ENCODE measurements at regions not wholly inside any gene's neighbourhood (a gene's known extent, or its start where the extent isn't known, plus 50 kb on each side); places are given as distances from the start of the nearest gene placed in this dataset.

GRCh38 chr6:15819226-15819625, 156.4 kb upstream of the DTNBP1 start:
- no peak for TF ChIP-seq REST (IDR thresholded peaks at IDR 0.05)
- no peak for TF ChIP-seq BHLHE40 (IDR thresholded peaks at IDR 0.05; ENCODE audit: low read depth, low read length)
- no peak for TF ChIP-seq CTCF (IDR thresholded peaks at IDR 0.05)
- TF ChIP-seq POLR2A (IDR thresholded peaks at IDR 0.05; ENCODE audit: low read length) = no peak
- TF ChIP-seq RFX5 (IDR thresholded peaks at IDR 0.05) = no peak
- no peak for TF ChIP-seq ELK1 (IDR thresholded peaks at IDR 0.05; ENCODE audit: low read depth, low read length)

All from A549 (cell line).